GM10248 (cell line): ENCODE measurements at regions not wholly inside any gene's neighbourhood (a gene's known extent, or its start where the extent isn't known, plus 50 kb on each side); places are given as distances from the start of the nearest gene placed in this dataset.

Source experiments
- CTCF ChIA-PET: fragments of 300-600 bp; sonication (Branson Sonifier 250); formaldehyde crosslinking; extraction: SDS; loops from one replicate; lab custom pipeline; 2021; ENCODE audit warnings: antibody characterized with exemption; lab: Yijun Ruan, JAX
- POLR2A ChIA-PET: fragments of 350-650 bp; sonication (Branson Sonifier 250); formaldehyde crosslinking; extraction: SDS; loops from one replicate; lab custom pipeline; 2020; ENCODE audit warnings: antibody characterized with exemption; lab: Yijun Ruan, JAX
- DNase-seq: peaks from one replicate; pipeline ENCODE4 v3.0.0; 2012; ENCODE audit errors: extremely low spot score
- TF ChIP-seq, protein P1 (sequence below): IDR thresholded peaks from 2 replicates; pipeline ENCODE4 v1.5.1; 2012; ENCODE audit warnings: mild to moderate bottlenecking, low read depth; ENCODE audit errors: extremely low read depth, missing control alignments, control extremely low read depth

DNA sequence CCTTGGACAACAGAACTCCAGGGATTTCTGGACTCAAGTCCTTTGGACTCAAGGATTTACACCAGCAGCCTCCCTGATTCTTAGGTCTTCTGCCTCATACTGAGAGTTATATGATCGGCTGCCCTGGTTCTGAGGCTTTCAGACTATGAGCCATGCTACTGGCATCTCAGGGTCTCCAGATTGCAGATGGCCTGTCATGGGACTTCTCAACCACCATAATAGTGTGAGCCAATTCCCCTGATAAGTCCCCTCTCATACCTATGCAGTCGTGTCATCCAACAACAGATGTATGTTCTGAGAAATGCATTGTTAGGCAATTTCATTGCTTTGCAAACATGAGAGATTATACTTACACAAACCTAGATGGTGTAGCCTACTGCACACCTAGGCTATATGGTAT lies 61.4 kb upstream of the MSTN start:
- CTCF ChIA-PET, result interaction anchor here (1.0 to 5.8 kb wide), 5 partner anchors 12 to 92 kb away, joined by 3 to 40 read pairs (median 4); a partner anchor contains a TSS
- DNase-seq, result no peak
- POLR2A ChIA-PET, result no interaction called here
- TF ChIP-seq, protein P1, sequence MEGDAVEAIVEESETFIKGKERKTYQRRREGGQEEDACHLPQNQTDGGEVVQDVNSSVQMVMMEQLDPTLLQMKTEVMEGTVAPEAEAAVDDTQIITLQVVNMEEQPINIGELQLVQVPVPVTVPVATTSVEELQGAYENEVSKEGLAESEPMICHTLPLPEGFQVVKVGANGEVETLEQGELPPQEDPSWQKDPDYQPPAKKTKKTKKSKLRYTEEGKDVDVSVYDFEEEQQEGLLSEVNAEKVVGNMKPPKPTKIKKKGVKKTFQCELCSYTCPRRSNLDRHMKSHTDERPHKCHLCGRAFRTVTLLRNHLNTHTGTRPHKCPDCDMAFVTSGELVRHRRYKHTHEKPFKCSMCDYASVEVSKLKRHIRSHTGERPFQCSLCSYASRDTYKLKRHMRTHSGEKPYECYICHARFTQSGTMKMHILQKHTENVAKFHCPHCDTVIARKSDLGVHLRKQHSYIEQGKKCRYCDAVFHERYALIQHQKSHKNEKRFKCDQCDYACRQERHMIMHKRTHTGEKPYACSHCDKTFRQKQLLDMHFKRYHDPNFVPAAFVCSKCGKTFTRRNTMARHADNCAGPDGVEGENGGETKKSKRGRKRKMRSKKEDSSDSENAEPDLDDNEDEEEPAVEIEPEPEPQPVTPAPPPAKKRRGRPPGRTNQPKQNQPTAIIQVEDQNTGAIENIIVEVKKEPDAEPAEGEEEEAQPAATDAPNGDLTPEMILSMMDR, result no peak

DNA sequence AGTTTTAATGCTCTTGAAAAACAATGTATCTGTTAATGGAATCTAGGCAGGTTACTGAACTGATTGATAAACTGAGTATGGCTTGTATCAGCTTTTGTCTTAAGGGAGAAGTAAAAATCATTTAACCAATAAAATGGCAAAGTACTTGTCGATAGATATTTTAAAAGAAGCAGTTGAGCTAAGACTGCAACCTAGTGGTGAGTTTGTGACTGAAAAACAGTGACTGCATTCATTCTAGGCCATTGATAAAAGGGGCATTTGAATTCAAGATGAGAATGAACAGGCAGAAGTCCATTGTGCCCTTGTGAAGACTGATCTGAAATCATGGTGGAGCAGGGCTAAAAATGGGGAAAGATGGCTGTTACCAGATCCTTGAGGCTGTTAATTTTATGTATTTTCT lies 59.4 kb upstream of the MSTN start:
- ChIA-PET POLR2A (no interaction called here), CTCF (interaction anchor here (0.7 to 5.8 kb wide), 7 partner anchors 9 to 372 kb away, joined by 3 to 40 read pairs (median 4); a partner anchor contains a TSS)
- TF ChIP-seq, protein P1, result peak; percentile 37
- DNase-seq, result peak; percentile 26

DNA sequence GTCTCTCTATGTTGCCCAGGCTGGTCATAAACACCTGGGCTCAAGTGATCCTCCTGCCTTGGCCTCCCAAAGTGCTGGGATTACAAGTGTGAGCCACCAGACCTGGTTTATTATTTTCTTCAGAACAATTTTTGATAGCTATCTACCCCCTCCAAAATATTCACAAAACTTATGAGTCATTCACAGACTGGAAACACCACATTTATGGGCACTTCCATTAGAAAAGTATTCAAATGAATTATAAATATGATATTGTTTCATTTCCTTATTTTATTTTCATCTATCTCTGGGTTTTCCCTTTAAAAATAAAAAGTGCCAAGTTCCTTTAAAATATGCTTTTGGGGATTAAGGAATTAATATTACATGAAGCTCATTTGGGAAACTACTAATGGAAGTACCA lies 58.8 kb upstream of the MSTN start:
- ChIA-PET POLR2A (no interaction called here), CTCF (interaction anchor here (0.6 to 5.8 kb wide), 8 partner anchors 9 to 371 kb away, joined by 3 to 40 read pairs (median 4); no protein-coding TSS in a partner anchor)
- TF ChIP-seq, protein P1, result no peak
- DNase-seq, result no peak

GRCh38 chr2:190119923-190120590 lies 57.5 kb upstream of the MSTN start:
- TF ChIP-seq, protein P1, result no peak
- ChIA-PET POLR2A (no interaction called here), CTCF (interaction anchor here (1.0 to 5.8 kb wide), 5 partner anchors 11 to 60 kb away, joined by 3 to 40 read pairs (median 4); a partner anchor contains a TSS)
- no peak for DNase-seq

GRCh38 chr2:190119257-190119656 lies 56.7 kb upstream of the MSTN start:
- no peak for DNase-seq
- POLR2A ChIA-PET, result no interaction called here
- TF ChIP-seq, protein P1, result no peak
- CTCF ChIA-PET, result interaction anchor here (1.0 to 5.8 kb wide), 4 partner anchors 11 to 31 kb away, joined by 3 to 40 read pairs (median 8); no protein-coding TSS in a partner anchor

DNA sequence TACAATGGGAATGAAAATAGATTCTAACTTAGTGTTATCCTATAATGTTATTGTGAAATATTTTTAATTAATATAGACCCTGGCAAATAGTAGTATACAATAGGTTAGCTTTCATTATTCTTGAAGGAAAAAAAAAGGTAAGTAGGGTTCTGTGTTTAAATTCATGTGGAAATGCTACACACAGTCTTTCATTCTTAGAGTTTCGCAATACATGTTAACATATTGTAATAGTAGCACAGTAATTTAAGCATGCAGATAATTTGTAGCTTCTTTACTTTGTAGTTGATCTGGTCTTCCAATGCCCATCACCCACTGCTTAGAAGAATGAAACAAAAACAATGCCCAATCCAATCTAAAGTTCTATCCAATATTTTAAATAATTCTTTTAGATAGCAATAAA lies 54.8 kb upstream of the MSTN start:
- TF ChIP-seq, protein P1, result no peak
- POLR2A ChIA-PET, result no interaction called here
- CTCF ChIA-PET, result interaction anchor here (0.8 kb wide), 1 partner anchor 63 kb away, joined by 3 read pairs; a partner anchor contains a TSS
- DNase-seq, result no peak
